Smooth muscle cell (in vitro differentiated cells): ENCODE measurements at regions not wholly inside any gene's neighbourhood (a gene's known extent, or its start where the extent isn't known, plus 50 kb on each side); places are given as distances from the start of the nearest gene placed in this dataset.
A peak's percentile ranks its signal among the peaks of the same experiment; 100 is the strongest.

ENCODE experiments used
- DNase-seq: peaks from one replicate; lab custom pipeline; 2025; ENCODE audit not compliant: unreplicated experiment; lab: John Stamatoyannopoulos, UW
- H2AFZ ChIP-seq: fragments of 200-600 bp; sonication (generic); 2 replicates; pipeline ENCODE4 v1.6.0; 2016; ENCODE audit warnings: antibody characterized with exemption, low read depth, mild to moderate bottlenecking
- H3F3A ChIP-seq: fragments of 200-600 bp; sonication (generic); 2 replicates; pipeline ENCODE4 v1.6.0; 2017; ENCODE audit warnings: antibody characterized with exemption, low read depth
- H3K27ac ChIP-seq: fragments of 200-600 bp; sonication (generic); 2 replicates; pipeline ENCODE4 v1.5.1; 2016; ENCODE audit warnings: low read depth, mild to moderate bottlenecking
- H3K27me3 ChIP-seq: fragments of 200-600 bp; sonication (generic); 2 replicates; pipeline ENCODE4 v1.6.1; 2016; ENCODE audit warnings: low read depth, mild to moderate bottlenecking
- H3K36me3 ChIP-seq: fragments of 200-600 bp; sonication (generic); 2 replicates; pipeline ENCODE4 v1.5.1; 2016; ENCODE audit warnings: low read depth
- H3K4me1 ChIP-seq: fragments of 200-600 bp; sonication (generic); 2 replicates; pipeline ENCODE4 v1.5.1; 2016; ENCODE audit warnings: low read depth
- H3K4me2 ChIP-seq: fragments of 200-600 bp; sonication (generic); 2 replicates; pipeline ENCODE4 v1.6.0; 2016; ENCODE audit warnings: mild to moderate bottlenecking
- H3K4me3 ChIP-seq: fragments of 200-600 bp; sonication (generic); 2 replicates; pipeline ENCODE4 v1.5.1; 2016; ENCODE audit warnings: mild to moderate bottlenecking
- H3K79me2 ChIP-seq: fragments of 200-600 bp; sonication (generic); 2 replicates; pipeline ENCODE4 v1.6.0; 2016; ENCODE audit warnings: low read depth, mild to moderate bottlenecking
- H3K9ac ChIP-seq: fragments of 200-600 bp; sonication (generic); 2 replicates; pipeline ENCODE4 v1.6.0; 2016; ENCODE audit warnings: low read depth
- H3K9me3 ChIP-seq: fragments of 200-600 bp; sonication (generic); replicated peaks from 2 replicates; pipeline ENCODE4 v1.5.1; 2016; ENCODE audit warnings: low read depth
- H4K20me1 ChIP-seq: fragments of 200-600 bp; sonication (generic); 2 replicates; pipeline ENCODE4 v1.6.0; 2016; ENCODE audit warnings: low read depth
- WGBS: methylation state at CpG from one replicate; pipeline ENCODE4 v1.1.7; 2016; ENCODE audit warnings: low lambda C conversion rate; 5-methylcytosine and 5-hydroxymethylcytosine counted together
- TF ChIP-seq, protein P1 (sequence below): fragments of 200-600 bp; sonication (generic); IDR thresholded peaks from 2 replicates; pipeline ENCODE4 v1.5.1; 2017; ENCODE audit warnings: borderline replicate concordance, mild to moderate bottlenecking, antibody characterized with exemption; ENCODE audit not compliant: insufficient read depth, poor library complexity, severe bottlenecking

DNA sequence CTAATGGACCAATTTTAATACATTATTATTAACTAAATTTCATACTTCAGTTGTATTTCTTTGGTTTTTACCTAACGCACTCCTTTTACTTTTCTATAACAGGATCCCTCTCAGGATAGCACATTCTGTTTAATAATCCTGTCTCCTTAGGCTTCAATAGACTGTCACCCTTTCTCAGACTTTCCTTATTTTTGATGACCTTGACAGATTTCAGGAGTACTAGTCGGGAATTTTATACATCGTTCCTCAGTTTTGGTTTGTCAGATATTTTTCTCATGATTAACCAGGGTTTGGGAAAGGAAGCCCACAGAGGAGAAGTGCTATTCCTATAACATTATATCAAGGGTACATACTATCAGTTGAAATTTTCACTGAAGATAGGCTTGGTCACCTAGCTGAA lies 768.0 kb upstream of the GJE1 start:
- Histone ChIP-seq H3F3A (no peaks in the 10 kb centered on the region), H3K4me3 (no peak overlapping the region), H4K20me1 (no peaks in the 10 kb centered on the region), H3K27ac (no peak overlapping the region), H3K9ac (no peak overlapping the region), H3K79me2 (no peaks in the 10 kb centered on the region), H3K36me3 (no peaks in the 10 kb centered on the region), H3K27me3 (no peaks in the 10 kb centered on the region), H3K4me1 (no peaks in the 10 kb centered on the region), H3K9me3 (no peaks in the 10 kb centered on the region), H3K4me2 (no peak overlapping the region), H2AFZ (no peak overlapping the region)
- DNase-seq, result no peak
- TF ChIP-seq, protein P1, sequence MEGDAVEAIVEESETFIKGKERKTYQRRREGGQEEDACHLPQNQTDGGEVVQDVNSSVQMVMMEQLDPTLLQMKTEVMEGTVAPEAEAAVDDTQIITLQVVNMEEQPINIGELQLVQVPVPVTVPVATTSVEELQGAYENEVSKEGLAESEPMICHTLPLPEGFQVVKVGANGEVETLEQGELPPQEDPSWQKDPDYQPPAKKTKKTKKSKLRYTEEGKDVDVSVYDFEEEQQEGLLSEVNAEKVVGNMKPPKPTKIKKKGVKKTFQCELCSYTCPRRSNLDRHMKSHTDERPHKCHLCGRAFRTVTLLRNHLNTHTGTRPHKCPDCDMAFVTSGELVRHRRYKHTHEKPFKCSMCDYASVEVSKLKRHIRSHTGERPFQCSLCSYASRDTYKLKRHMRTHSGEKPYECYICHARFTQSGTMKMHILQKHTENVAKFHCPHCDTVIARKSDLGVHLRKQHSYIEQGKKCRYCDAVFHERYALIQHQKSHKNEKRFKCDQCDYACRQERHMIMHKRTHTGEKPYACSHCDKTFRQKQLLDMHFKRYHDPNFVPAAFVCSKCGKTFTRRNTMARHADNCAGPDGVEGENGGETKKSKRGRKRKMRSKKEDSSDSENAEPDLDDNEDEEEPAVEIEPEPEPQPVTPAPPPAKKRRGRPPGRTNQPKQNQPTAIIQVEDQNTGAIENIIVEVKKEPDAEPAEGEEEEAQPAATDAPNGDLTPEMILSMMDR, result no peak
- WGBS, result 95% methylated on average over 3 of the region's 3 CpGs

DNA sequence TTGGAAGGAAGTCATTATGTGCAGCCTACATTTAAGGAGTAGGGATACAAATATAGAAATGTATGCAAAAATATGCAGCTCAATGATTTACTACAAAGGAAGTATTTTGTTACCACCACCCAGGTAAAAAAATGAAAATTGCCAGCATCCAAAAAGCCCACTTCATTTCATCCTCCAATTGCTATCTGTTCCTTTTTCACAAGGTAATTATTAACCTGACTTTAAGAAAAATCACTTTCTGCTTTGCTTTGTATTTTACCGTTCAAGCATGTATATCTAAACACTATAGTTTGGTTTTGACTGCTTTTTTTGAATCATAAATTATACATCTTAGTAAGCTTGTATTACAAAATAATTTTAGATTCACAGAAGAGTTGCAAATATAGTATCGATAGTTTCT lies 768.5 kb upstream of the GJE1 start:
- DNase-seq, result no peak
- H2AFZ ChIP-seq, result no peak overlapping the region
- no peaks in the 10 kb centered on the region for H4K20me1 ChIP-seq
- no peaks in the 10 kb centered on the region for H3F3A ChIP-seq
- H3K4me1 ChIP-seq, result no peaks in the 10 kb centered on the region
- H3K27ac ChIP-seq, result no peak overlapping the region
- H3K9ac ChIP-seq, result no peak overlapping the region
- no peaks in the 10 kb centered on the region for H3K79me2 ChIP-seq
- no peak overlapping the region for H3K4me3 ChIP-seq
- no peaks in the 10 kb centered on the region for H3K36me3 ChIP-seq
- no peak overlapping the region for H3K4me2 ChIP-seq
- no peaks in the 10 kb centered on the region for H3K27me3 ChIP-seq
- TF ChIP-seq, protein P1, result no peak
- H3K9me3 ChIP-seq, result no peaks in the 10 kb centered on the region
- WGBS, result 93% methylated on average over 2 of the region's 2 CpGs

DNA sequence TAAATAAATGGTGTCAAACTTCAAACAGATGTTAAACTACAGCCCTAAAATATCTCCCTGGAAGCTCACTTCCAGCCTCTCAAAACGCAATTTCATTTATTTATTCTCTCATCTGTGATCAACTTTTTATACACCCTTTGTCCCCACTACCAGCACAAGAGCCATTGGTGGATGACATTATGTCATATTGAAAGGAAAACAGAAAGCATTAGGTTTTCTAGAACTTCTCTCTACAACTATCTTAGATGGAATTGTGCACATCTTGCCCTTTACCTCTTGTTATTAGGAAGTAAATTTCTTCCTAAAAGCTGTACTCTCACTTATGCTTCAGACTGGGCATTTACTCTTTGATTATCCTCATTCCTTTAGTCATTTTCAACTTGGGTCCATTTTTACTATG lies 771.2 kb upstream of the GJE1 start:
- H3K4me1 ChIP-seq, result no peaks in the 10 kb centered on the region
- H3K4me2 ChIP-seq, result no peak overlapping the region
- no peak for DNase-seq
- no peaks in the 10 kb centered on the region for H3K27me3 ChIP-seq
- 89% methylated on average over 1 of the region's 1 CpG for WGBS
- H2AFZ ChIP-seq, result peak overlapping the region; percentile 41
- H4K20me1 ChIP-seq, result no peaks in the 10 kb centered on the region
- no peaks in the 10 kb centered on the region for H3F3A ChIP-seq
- no peak overlapping the region for H3K27ac ChIP-seq
- no peaks in the 10 kb centered on the region for H3K9me3 ChIP-seq
- TF ChIP-seq, protein P1, result no peak
- no peaks in the 10 kb centered on the region for H3K79me2 ChIP-seq
- H3K4me3 ChIP-seq, result no peak overlapping the region
- H3K36me3 ChIP-seq, result no peaks in the 10 kb centered on the region
- no peak overlapping the region for H3K9ac ChIP-seq

DNA sequence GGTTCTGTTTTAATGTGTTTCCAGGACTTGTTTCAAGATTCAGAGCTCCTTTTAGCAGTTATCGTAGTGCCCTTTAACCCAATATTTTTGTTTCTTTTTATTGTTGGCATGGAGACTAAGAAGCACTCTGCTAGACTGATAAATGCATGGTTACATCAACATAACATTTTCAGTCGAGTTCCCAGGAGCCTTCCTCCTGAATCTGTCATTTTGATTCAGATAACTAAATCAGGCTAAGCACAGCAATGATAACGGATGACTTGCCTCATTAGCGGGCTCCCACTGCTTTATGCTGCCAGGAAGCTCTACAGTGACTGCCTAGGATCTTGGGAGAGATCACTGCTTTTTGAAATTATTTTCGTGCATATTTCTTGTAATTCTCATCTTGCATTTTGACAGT lies 772.8 kb upstream of the GJE1 start:
- 74% methylated on average over 5 of the region's 5 CpGs for WGBS
- H3F3A ChIP-seq, result no peaks in the 10 kb centered on the region
- no peaks in the 10 kb centered on the region for H3K79me2 ChIP-seq
- H2AFZ ChIP-seq, result no peak overlapping the region
- H3K4me2 ChIP-seq, result no peak overlapping the region
- no peaks in the 10 kb centered on the region for H3K4me1 ChIP-seq
- H3K36me3 ChIP-seq, result no peaks in the 10 kb centered on the region
- H3K9me3 ChIP-seq, result no peaks in the 10 kb centered on the region
- no peak overlapping the region for H3K9ac ChIP-seq
- DNase-seq, result no peak
- no peak overlapping the region for H3K4me3 ChIP-seq
- TF ChIP-seq, protein P1, result no peak
- H3K27ac ChIP-seq, result no peak overlapping the region
- no peaks in the 10 kb centered on the region for H4K20me1 ChIP-seq
- H3K27me3 ChIP-seq, result no peaks in the 10 kb centered on the region
